ENCODE measurements at regions not wholly inside any gene's neighbourhood (a gene's known extent, or its start where the extent isn't known, plus 50 kb on each side); places are given as distances from the start of the nearest gene placed in this dataset.

- DNase-seq = no peak
Measured at GRCh38 chr1:104855550-104855949, 1105.9 kb downstream of the AMY1C start.

GRCh38 chr1:104856091-104856490, 1106.4 kb downstream of the AMY1C start:
- DNase-seq = no peak

- DNase-seq = no peak
Measured at GRCh38 chr1:104856518-104856917, 1106.8 kb downstream of the AMY1C start.

GRCh38 chr1:104868794-104869193, 1119.1 kb downstream of the AMY1C start:
- no peak for DNase-seq

- no peak for DNase-seq
Measured at GRCh38 chr1:104874044-104874443, 1124.3 kb downstream of the AMY1C start.

GRCh38 chr1:104878203-104878909, 1128.7 kb downstream of the AMY1C start:
- no peak for DNase-seq

GRCh38 chr1:104884939-104885338, 1135.2 kb downstream of the AMY1C start:
- no peak for DNase-seq

GRCh38 chr1:104905322-104905721, 1155.6 kb downstream of the AMY1C start:
- no peak for DNase-seq

DNA sequence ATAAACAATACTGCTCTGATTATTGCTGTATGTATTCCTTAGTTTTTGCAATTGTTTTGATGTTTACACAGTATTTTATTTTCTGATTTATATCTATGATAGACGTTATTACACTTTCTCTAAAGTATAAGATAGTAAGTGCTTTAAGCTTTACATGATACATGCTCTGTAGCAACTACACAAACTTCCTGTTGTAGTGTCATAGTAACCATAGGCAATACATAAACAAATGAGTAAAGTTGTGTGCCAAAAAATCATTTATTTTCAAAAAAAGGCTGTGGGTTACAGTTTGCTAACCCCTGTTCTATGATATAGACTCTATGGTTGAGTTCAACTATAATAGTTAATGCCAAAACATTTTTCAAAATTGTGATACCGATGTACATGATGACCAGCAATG, 1156.4 kb downstream of the AMY1C start:
- DNase-seq = no peak

DNA sequence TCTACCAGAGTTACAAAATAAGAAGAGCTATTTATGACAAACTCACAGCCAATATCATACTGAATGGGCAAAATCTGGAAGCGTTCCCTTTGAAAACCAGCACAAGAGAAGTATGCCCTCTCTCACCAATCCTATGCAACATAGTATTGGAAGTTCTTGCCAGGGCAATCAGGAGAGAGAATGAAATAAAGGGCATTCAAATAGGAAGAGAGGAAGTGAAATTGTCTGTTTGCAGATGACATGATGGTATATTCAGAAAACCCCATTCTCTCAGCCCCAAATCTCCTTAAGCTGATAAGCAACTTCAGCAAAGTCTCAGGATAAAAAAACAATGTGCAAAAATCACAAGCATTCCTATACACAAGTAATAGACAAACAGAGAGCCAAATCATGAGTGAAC, 1169.5 kb downstream of the AMY1C start:
- DNase-seq = no peak

DNA sequence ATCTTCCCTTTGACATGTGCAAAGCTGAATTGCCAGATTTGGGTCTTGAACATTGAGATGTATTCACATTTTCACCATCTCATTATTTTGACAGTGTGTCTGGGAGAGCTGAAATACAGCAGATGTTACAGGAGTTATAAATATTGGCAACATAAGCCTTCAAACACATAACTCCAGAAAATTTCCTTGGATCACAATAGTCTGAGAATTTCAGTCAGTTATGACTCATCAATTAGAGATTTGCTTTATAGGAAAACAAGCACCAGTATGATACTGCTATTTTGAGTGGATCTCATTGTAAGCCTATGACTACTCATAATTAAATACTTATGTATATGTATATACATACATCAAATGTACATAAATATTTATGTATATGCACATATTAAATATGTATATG, 1171.8 kb downstream of the AMY1C start:
- no peak for DNase-seq

DNA sequence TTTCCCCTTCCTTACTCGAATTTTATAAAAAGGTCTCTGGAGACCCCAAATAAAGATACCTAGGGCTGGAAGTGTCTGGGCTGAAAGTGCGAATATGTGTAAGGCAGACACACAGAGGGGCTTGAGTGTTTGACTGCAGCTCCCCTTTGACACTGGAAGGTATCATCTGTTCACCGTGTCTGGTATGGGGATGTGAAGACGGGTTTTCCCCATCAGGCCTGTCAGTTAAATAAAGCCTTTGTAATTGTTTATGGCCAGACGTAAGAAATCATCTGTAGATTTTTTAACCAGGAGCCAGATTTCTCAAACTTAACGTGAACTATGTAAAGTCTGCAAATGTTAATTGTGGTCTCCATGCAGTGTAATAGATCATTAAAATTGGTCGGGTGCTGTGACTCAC, 1173.4 kb downstream of the AMY1C start:
- DNase-seq = no peak

- no peak for DNase-seq
Measured at GRCh38 chr1:104929280-104929679, 1179.6 kb downstream of the AMY1C start.

DNA sequence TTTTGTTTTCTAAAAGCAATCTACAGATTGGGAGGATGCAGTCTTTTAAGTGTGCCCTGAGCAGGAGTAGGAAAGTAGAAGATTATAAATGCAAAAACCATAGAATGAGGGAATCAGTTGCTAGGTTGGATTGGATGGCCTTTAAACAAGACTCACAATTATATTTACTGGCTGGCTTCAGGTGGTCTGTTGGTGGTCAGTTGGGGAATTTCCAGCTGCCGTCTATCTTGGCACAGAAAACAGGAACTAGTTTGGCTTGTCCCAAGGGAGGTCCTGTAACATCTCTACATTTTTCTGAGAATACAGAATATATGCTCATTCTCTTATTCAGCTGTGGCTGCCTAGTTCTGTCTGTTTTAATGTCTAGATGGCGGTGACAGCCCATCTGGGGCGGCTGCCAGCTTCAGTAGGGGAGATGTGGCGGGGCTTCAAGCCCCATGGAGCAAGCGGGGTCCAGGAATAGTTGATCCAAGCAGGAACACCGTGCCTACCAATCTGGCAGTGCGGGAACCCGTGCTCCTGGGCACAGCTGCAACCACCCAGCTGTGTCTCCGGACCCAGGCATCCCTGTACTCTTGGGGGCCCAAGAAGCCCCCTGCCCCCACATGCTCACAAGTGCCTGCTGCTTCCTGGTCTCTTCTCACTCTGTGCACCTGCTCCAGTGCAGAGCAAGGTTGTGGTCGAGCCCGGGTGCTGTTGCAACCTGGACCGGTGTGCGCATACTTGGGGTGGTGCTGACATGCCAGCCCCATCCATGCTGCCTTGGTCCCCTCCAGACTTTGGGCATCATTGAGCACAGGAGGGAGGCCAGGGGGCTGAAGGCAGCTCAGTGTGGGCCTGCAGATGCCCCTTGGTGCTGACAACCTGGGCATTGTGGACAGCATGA, 1182.6 kb downstream of the AMY1C start:
- no peak for DNase-seq

- DNase-seq = no peak
Measured at GRCh38 chr1:104932949-104933679, 1183.4 kb downstream of the AMY1C start.

GRCh38 chr1:104933846-104934245, 1184.1 kb downstream of the AMY1C start:
- DNase-seq = no peak

- DNase-seq = no peak
Measured at GRCh38 chr1:104945406-104945805, 1195.7 kb downstream of the AMY1C start.

DNA sequence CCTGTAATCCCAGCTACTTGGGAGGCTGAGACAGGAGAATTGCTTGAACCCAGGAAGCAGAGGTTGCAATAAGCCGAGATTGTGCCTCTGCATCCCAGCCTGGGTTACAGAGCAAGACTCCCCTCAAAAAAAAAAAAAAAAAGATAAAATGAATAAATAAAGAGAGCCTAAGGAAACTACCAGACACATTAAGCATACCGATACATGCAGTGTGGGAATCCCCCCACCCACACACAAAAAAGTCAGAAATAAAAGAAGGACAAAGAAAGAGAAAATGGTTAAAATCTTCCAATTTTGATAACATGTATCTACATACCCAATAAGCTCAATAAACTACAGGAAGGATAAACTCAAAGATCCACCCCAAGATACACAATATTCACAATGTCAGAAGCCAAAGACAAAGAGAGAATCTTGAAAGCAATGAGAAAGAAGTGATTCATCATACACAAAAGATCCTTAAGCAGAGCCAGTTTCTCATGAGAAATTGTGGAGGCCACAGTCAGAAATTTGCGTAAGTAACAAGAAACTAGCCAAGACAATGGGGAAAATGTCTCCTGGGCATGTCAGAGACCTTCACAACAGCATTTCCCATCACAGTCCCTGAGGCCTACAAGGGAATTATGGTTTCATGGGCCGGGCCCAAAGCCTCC, 1197.0 kb downstream of the AMY1C start:
- no peak for DNase-seq

DNA sequence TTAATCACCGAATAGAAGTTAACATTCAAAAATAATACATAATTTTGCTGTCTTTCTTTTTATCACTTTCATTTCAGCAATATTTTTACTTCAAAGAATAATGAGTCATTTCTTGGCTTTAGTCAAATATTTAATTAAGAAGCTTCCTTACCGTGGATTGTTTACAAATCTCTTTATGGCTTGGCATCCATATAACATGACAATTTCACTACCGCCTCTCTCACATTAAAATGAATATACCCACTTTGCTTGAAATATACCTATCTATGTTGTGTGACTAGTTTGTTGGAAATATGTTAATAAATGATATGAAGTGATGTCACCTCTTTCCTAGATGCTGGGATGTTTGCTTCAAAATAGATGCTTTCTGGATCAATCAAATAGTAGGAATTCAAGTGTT, 1203.9 kb downstream of the AMY1C start:
- DNase-seq = no peak

DNA sequence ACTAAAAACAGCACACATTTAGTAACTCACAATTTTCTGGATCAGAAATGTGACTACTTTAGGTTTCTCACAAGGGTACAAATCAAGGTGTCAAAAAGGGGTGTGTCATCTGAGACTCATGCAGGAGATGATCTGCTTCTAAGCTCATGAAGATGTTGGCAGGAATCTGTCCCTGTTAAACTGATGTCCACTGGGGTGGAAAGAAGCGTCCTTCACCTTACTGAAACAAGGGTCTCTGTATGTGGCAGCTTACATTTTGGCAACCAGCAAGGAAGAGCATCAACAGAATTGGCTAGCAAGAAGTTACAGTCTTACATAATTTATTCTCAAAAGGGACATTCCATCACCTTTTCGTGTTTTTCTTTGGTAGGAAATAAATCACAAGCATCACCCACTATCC, 1223.8 kb downstream of the AMY1C start:
- no peak for DNase-seq

DNA sequence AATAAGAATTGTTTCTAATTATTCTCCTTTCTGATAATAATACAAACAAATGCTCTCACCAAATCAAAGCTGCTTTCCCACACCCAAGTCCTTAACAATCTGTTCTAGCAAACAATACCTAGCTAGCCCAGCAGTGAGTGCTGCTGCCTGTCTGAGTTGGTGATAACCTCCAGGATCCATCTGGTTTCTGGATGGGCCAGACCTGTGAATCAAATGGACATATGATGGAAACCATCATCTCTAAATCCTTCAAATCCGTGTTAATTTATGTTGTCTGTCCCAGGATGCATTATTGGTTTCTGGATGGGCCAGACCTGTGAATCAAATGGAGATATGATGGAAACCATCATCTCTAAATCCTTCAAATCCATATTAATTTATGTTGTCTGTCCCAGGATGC, 1230.0 kb downstream of the AMY1C start:
- DNase-seq = no peak

DNA sequence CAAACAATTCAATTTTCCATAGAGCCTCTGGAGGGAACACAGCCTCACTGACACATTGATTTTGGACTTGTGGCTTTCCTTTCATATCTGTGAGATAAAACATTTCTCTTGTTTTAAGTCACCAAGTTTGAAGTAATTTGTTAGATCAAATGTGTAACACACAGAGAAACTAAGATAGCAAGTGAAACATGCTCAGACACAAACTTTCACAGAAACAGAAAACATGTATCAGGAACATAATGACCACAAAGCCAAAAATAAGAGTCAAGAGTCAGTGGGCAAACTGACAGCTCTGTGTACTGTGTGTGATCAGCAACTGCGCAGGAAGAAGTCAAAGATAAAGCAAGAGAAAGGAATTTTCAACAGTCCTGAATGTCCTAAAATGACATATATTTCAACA, 1237.5 kb downstream of the AMY1C start:
- no peak for DNase-seq

- DNase-seq = no peak
Measured at GRCh38 chr1:104989012-104989411, 1239.3 kb downstream of the AMY1C start.
